C4-2B (cell line): ENCODE measurements at regions not wholly inside any gene's neighbourhood (a gene's known extent, or its start where the extent isn't known, plus 50 kb on each side); places are given as distances from the start of the nearest gene placed in this dataset.
"Not testable (repeated sequence)": the region's sequence is repeated elsewhere in the genome, so short reads cannot be mapped to it uniquely, and the experiment has no call there.

Experiments used
- H3K27ac ChIP-seq: fragments of 450-650 bp; 2 replicates; pipeline ENCODE4 v1.5.1; 2017
- CTCF ChIP-seq: fragments of 450-650 bp; conservative IDR thresholded peaks from 2 replicates; pipeline ENCODE4 v1.5.1; 2017; ENCODE audit warnings: mild to moderate bottlenecking
- ZFX ChIP-seq: fragments of 450-650 bp; IDR thresholded peaks from 2 replicates; pipeline ENCODE4 v1.6.1; 2017

GRCh38 chr3:159882367-159882766 lies 106.3 kb upstream of the IL12A start:
- H3K27ac ChIP-seq: no peak overlapping the region
- TF ChIP-seq CTCF (no peak), ZFX (no peak)

- no peak overlapping the region for H3K27ac ChIP-seq
- TF ChIP-seq CTCF (no peak), ZFX (no peak)
Observed at GRCh38 chr3:159882790-159883779, 105.5 kb upstream of the IL12A start.

GRCh38 chr3:159884661-159885402 lies 103.8 kb upstream of the IL12A start:
- peak; percentile 84 for TF ChIP-seq CTCF
- TF ChIP-seq ZFX: no peak
- no peak overlapping the region for H3K27ac ChIP-seq

- TF ChIP-seq CTCF (no peak), ZFX (no peak)
- H3K27ac ChIP-seq: no peak overlapping the region
Observed at GRCh38 chr3:159886050-159886449, 102.6 kb upstream of the IL12A start.

- not testable (repeated sequence) for H3K27ac ChIP-seq
Observed at GRCh38 chr3:159886530-159886929, 102.1 kb upstream of the IL12A start.

- TF ChIP-seq ZFX: no peak
- no peak for TF ChIP-seq CTCF
- no peak overlapping the region for H3K27ac ChIP-seq
Observed at GRCh38 chr3:159887168-159887567, 101.5 kb upstream of the IL12A start.

GRCh38 chr3:159887911-159888310 lies 100.7 kb upstream of the IL12A start:
- no peak for TF ChIP-seq ZFX
- TF ChIP-seq CTCF: no peak
- no peak overlapping the region for H3K27ac ChIP-seq
